ENCODE measurements at regions not wholly inside any gene's neighbourhood (a gene's known extent, or its start where the extent isn't known, plus 50 kb on each side); places are given as distances from the start of the nearest gene placed in this dataset.

- no peak for DNase-seq
These were observed 134.8 kb upstream of the DIO3 start for GRCh38 chr14:101426466-101426865.

- no peak for DNase-seq
These were observed 132.9 kb upstream of the DIO3 start for GRCh38 chr14:101428409-101428808.

- no peak for DNase-seq
These were observed 125.7 kb upstream of the DIO3 start for GRCh38 chr14:101435546-101435945.

- DNase-seq = no peak
These were observed 122.3 kb upstream of the DIO3 start for GRCh38 chr14:101439023-101439422.

GRCh38 chr14:101440496-101440895 lies 120.8 kb upstream of the DIO3 start:
- no peak for DNase-seq

- no peak for DNase-seq
These were observed 119.6 kb upstream of the DIO3 start for GRCh38 chr14:101441710-101442109.

GRCh38 chr14:101442451-101442850 lies 118.8 kb upstream of the DIO3 start:
- DNase-seq = no peak

- no peak for DNase-seq
These were observed 117.2 kb upstream of the DIO3 start for GRCh38 chr14:101444116-101444515.

GRCh38 chr14:101445278-101445677 lies 116.0 kb upstream of the DIO3 start:
- no peak for DNase-seq

- DNase-seq = no peak
These were observed 114.8 kb upstream of the DIO3 start for GRCh38 chr14:101446387-101446969.

- DNase-seq = no peak
These were observed 112.2 kb upstream of the DIO3 start for GRCh38 chr14:101449114-101449513.

GRCh38 chr14:101451166-101451565 lies 110.1 kb upstream of the DIO3 start:
- DNase-seq = no peak

GRCh38 chr14:101453225-101453624 lies 108.1 kb upstream of the DIO3 start:
- no peak for DNase-seq

- no peak for DNase-seq
These were observed 107.1 kb upstream of the DIO3 start for GRCh38 chr14:101454229-101454628.

- DNase-seq = no peak
These were observed 104.8 kb upstream of the DIO3 start for GRCh38 chr14:101456246-101457175.

- no peak for DNase-seq
These were observed 103.9 kb upstream of the DIO3 start for GRCh38 chr14:101457301-101457935.

- DNase-seq = no peak
These were observed 103.2 kb upstream of the DIO3 start for GRCh38 chr14:101457936-101458740.

GRCh38 chr14:101458741-101459550 lies 102.3 kb upstream of the DIO3 start:
- DNase-seq = no peak

- no peak for DNase-seq
These were observed 101.8 kb upstream of the DIO3 start for GRCh38 chr14:101459551-101459900.

GRCh38 chr14:101460521-101460920 lies 100.8 kb upstream of the DIO3 start:
- DNase-seq = no peak

GRCh38 chr14:101460986-101461750 lies 100.1 kb upstream of the DIO3 start:
- DNase-seq = no peak

- DNase-seq = no peak
These were observed 99.4 kb upstream of the DIO3 start for GRCh38 chr14:101461891-101462290.

Measured in NCI-H1105 treated with DMSO at 0.1 percent for 48 hours (cell line).